Left forelimb (tissue), 1 donor: ENCODE measurements at regions not wholly inside any gene's neighbourhood (a gene's known extent, or its start where the extent isn't known, plus 50 kb on each side); places are given as distances from the start of the nearest gene placed in this dataset.

Source experiments
- DNase-seq: peaks from one replicate; pipeline ENCODE4 v3.0.0-alpha.2; 2018; ENCODE audit warnings: low spot score

- no peak for DNase-seq
Observed at GRCh38 chr13:106034201-106034600, 501.3 kb downstream of the EFNB2 start.

GRCh38 chr13:106033659-106034058, 501.8 kb downstream of the EFNB2 start:
- DNase-seq, result no peak

DNA sequence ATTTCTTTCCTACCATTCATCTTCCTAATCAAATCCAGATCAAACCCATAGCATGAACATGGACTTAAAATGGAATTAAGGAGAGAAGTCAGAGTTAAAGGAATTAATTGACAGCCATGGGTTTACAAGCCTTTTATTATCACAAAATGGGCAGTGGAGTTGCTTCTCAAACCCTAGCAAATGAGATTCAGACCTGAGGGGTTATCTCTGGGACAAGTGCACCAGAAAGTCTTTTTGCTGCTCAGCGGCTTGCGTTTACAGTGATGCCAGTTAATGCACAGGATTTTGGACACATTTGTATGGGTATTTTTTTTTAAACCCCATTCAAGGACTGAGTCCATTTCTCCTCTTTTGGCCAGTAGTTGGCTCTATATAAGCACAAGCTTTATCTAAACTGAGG, 503.0 kb downstream of the EFNB2 start:
- DNase-seq, result no peak

DNA sequence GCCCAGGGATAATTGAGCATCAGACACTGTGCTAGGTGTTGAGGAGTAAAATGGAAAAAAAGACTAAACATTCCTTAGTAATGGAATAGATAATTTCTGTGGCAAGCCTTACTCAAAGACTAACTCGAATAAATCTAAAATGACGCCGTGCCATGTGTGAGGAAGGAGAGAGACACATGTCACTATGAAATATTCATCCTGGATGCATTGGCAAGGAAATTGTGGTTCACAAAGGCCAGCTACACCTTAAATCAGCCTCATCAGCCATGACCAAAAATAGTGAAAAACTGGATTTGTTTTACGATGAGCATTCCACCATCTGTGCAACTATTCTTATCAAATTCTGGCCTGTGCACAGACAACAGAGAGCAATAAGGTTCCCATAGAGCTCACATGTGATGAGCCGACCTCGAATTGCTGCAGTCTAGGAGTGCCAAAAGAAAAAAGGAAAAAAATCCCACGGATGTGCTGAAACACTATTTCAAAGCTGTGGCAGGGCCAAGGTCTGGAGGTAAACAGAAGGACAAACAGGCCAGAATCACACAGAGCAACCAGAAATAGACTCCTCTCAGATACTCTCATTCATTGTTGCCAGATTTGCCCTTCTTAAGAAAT, 505.7 kb downstream of the EFNB2 start:
- DNase-seq, result no peak

GRCh38 chr13:106028911-106029310, 506.6 kb downstream of the EFNB2 start:
- DNase-seq, result no peak

GRCh38 chr13:106011600-106011999, 523.9 kb downstream of the EFNB2 start:
- DNase-seq, result no peak

DNA sequence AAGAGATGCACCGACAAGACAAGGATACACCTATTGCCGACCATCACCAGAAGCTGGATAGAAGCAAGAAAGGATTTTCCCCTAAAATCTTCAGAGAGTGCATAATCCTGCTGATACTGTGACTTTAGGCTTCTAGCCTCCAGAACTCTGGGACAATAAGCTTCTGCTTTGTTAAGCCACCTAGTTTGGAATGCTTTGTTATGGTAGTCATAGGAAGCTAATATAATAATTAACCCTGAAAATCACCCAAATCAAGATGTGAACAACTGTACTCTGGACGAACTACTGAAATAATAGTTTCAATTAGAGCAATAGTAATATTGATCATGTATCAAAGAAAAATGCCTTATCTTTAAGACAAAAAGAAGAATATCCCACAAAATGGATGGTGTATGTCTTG, 524.6 kb downstream of the EFNB2 start:
- no peak for DNase-seq

GRCh38 chr13:106008540-106008939, 526.9 kb downstream of the EFNB2 start:
- DNase-seq, result no peak

DNA sequence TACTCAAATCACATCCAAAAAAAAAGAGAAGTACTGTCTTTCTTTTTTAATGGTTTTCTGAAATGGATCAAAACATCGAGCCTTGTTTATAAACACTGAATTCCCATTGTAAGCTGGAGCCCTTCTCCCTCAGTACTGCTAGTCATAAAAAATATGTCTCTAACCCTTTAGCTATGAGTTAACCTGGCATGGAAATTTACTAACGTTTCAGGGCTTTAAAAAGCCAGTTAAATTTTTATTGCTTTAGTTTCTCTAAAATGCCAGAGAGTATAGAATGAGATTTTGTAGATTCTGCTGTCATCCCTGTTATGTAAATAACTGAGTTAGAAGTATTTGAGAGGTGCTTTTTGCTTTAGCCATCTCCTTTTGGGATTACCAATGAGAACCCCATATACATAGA, 528.3 kb downstream of the EFNB2 start:
- no peak for DNase-seq

- no peak for DNase-seq
Observed at GRCh38 chr13:106003651-106004050, 531.8 kb downstream of the EFNB2 start.

DNA sequence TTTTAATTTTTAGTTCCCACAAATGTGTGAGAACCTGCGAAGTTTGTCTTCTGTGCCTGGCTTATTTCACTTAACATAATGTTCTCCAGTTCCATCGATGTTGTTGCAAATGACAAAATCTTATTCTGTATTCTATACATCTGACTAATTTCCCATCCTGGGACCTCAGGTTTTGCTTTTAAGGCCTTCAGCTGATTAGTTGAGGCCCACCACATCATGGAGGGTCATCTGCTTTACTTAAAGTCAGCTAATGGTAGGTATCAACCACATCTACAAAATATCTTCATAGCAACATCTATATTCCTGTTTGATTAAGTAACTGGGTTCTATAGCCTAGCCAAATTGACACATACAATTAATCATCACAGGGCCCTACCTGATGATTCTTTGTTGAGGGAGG, 534.0 kb downstream of the EFNB2 start:
- no peak for DNase-seq

DNA sequence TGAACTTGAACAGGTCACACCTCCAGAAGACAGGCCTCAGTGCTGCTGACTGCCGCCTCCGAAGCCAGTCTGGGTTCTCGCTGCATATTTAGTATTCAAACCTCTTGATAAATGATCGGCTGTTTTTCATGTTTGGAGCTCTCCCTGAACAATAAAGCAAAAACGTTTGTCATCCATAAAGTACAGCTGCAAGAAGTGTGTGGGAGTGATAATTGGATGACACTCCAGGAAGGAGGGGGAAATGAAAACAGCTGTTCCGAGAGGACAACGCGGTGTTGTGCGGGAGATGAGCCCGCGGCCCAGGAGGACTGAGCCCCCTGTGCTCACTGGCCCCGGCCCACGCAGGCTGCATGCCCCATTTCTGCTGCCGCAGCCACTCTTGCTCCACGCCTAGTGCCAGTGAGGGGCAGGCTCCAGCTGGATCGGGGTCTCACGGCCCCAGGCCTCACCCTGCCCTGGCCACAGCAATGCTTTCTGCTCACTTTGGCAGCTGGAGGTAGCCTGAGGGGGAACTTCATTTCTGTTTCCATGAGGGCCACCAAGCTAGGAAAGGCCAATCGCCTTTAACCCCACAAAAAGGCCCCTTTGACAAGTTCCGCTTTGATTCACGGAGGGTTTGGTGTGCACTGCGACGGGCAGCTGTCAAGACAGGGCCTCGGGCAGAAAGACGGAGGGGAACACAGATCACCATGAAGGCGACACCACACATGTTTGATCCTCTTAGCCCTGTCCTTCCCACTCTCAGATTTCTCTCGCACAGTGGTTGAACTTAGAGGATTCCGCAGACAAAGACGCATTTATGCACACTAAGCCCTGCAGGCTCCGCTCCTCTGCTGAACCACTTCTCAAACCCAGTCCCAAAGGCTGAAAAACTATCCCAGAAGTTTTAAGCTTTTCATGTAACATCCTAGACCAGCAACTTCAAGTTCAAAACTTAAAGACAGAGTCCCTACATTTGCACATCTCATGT, 537.6 kb downstream of the EFNB2 start:
- no peak for DNase-seq

- DNase-seq, result no peak
Observed at GRCh38 chr13:105996391-105997025, 539.0 kb downstream of the EFNB2 start.

GRCh38 chr13:105994340-105994739, 541.1 kb downstream of the EFNB2 start:
- no peak for DNase-seq

GRCh38 chr13:105991622-105992277, 543.7 kb downstream of the EFNB2 start:
- no peak for DNase-seq

DNA sequence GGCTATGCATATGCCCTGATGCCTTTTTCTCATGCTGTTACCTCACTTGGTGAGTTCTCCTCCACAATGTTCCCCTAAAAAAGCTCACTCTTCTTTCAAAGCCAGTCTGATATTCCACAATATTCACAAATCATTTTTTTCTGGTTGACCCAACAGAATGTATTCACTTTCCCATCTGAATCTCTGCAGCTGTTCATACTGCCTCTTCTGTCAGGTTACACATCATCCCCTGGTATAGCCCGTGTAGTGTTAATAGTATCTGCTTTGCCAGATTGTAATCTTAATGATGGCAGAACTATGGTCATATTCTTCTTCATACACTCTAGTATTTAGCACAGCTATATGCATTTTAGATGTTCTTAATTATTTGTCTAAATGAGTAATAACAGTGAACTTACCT, 544.3 kb downstream of the EFNB2 start:
- no peak for DNase-seq

DNA sequence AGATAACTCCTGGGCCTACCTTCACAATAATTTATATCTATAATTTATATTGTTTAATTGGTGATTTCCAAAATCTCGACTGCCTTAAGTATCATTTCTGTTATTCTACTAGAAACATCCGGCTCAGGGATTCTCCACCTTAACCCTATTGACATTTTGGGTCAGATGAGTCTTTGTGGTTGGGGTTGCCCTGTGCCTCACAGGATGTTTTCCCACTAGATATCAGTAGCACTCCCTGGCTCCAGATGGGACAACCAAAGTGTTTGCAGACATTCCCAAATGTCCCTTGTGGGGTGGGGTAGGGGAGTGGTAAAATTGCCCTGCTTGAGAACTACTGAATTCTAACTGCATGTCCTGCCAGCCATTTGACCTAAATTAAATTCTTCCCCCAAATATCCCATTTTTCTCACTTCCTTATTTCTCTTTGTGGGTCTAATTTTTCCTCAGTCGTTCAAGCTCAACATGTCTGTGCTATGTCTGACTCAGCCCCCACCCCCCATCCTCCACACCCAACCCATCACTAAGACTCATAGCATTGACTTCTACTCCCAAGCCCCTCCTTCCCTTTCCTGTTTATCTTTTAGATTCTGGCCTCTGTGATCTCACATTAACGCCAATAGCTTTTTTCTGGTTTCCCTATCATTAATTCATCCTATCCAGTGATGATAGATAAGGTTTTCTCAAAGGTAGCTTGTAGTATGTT, 545.1 kb downstream of the EFNB2 start:
- no peak for DNase-seq

GRCh38 chr13:105984646-105985045, 550.8 kb downstream of the EFNB2 start:
- no peak for DNase-seq

DNA sequence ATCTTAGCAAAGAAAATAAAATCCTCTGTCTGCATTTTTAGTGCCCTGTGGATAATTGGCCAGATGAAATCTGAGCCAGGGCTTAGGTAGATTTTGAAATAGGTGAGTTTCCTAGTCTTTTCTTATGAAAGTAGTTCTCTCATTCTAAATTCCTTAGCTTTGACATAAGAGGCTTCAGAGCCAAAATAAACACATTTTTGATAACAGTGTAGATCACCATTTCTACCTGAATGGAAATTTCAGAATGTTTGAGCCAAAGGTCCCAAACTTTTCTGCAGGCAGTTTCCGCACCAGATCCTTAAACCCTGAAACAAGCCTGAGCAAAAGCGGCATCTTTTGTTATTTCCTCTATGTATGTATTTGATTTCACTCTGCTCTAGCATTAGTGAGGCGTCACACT, 551.2 kb downstream of the EFNB2 start:
- no peak for DNase-seq

DNA sequence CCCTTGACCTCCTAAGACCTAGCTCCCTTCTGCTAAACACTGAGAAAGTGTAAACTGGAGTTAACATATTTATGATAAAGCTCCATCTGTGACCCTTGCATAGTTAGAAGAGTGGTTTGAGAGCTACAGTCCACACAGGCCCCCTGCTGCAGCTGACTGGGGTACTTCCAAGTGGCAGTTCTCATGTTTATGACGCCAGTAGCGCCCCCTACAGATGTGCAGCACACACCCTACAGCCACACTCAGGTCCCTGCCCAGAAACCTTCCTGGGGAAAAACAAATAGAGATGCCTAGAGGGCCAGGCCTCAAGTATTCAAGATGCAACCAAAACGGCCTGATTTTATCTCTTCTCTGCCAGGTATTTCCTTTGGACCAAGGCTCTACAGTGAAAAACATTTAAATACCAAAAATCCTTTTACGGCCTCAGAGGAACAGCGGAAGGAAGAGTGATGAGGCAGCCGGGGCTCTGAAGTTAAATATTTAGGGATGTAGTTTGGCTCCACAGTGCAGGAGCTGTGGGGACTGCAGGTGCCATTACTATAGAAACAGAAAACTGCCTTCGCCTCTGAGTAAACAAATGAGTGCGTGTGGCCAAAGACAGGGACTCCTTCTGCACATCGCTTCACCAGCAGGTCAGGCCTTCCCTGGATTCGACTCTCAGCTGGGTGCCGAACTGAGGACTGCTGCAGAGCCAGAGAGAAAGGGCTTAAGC, 553.1 kb downstream of the EFNB2 start:
- DNase-seq, result no peak
